GM21381 (cell line): ENCODE measurements at regions not wholly inside any gene's neighbourhood (a gene's known extent, or its start where the extent isn't known, plus 50 kb on each side); places are given as distances from the start of the nearest gene placed in this dataset.
A peak's percentile ranks its signal among the peaks of the same experiment; 100 is the strongest.
"Not testable (repeated sequence)": the region's sequence is repeated elsewhere in the genome, so short reads cannot be mapped to it uniquely, and the experiment has no call there.

Experiments
- ATAC-seq: cut with Tn5 transposase; IDR thresholded peaks from one replicate; pipeline ENCODE4 v1.9.1; 2021; ENCODE audit warnings: mild to moderate bottlenecking, moderate library complexity; ENCODE audit not compliant: unreplicated experiment

GRCh38 chrX:79511799-79512198 is 144.7 kb upstream of the ITM2A start:
- ATAC-seq, result no peak

GRCh38 chrX:79506001-79506400 is 138.9 kb upstream of the ITM2A start:
- no peak for ATAC-seq

DNA sequence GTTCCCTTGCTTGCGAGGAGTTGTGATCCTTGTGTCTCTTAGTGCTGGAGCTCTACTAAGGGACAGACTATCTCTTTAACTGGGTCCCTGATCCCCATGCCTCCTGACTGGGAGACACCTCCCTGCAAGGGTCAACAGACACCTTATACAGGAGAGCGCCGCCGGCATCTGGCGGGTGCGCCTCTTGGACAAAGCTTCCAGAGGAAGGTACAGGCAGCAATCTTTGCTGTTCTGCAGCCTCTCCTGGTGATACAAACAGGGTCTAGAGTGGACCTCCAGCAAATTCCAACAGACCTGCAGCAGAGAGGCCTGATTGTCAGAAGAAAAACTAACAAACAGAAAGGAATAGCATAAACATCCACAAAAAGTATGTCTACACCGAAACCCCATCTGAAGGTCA is 115.6 kb upstream of the ITM2A start:
- no peak for ATAC-seq

- ATAC-seq, result no peak
Measured at GRCh38 chrX:79477691-79478090, 110.6 kb upstream of the ITM2A start.

- ATAC-seq, result no peak
Measured at GRCh38 chrX:79466636-79467035, 99.5 kb upstream of the ITM2A start.

DNA sequence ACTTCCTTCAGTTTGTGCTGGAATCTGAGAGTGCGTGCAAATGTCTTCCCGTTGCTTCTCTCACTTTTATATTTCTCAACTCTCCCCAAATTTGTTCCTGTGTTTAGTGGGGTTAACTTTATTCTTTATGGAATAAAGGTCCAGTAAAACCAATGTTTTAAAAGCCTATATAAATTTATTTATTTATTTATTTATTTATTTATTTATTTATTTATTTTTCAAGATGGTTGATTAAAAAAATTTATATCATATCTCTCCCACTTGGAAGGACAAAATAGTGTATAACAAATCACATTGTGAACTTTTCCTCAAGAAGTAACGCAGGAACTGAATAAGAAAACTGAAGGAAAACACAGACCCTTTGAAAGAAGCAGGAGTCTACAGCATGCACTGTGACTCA is 95.3 kb upstream of the ITM2A start:
- no peak for ATAC-seq

DNA sequence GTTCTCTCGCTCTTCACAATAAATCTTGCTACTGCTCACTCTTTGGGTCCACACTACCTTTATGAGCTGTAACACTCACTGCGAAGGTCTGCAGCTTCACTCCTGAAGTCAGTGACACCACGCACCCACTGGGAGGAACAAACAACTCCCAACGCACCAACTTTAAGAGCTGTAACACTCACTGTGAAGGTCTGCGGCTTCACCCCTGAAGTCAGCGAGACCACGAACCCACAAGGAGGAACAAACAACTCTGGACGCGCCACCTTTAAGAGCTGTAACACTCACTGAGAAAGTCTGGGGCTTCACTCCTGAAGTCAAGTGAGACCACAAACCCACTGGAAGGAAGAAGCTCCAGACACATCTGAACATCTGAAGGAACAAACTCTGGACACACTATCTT is 89.5 kb upstream of the ITM2A start:
- not testable (repeated sequence) for ATAC-seq

- ATAC-seq, result peak; percentile 46
Measured at GRCh38 chrX:79452881-79453280, 85.7 kb upstream of the ITM2A start.

GRCh38 chrX:79444694-79445210 is 77.6 kb upstream of the ITM2A start:
- no peak for ATAC-seq

- no peak for ATAC-seq
Measured at GRCh38 chrX:79443121-79443520, 76.0 kb upstream of the ITM2A start.

- ATAC-seq, result no peak
Measured at GRCh38 chrX:79440336-79440735, 73.2 kb upstream of the ITM2A start.
